GM23338 (cell line): ENCODE measurements at regions not wholly inside any gene's neighbourhood (a gene's known extent, or its start where the extent isn't known, plus 50 kb on each side); places are given as distances from the start of the nearest gene placed in this dataset.
"Not testable (repeated sequence)": the region's sequence is repeated elsewhere in the genome, so short reads cannot be mapped to it uniquely, and the experiment has no call there.

Experiments used
- ATAC-seq: fragments of 200-7000 bp; cut with Tn5 transposase; 3 replicates; pipeline ENCODE4 v1.9.1; 2020
- DNase-seq: peaks from one replicate; pipeline ENCODE4 v3.0.0-alpha.2; 2015; ENCODE audit warnings: low spot score
- H2AFZ ChIP-seq: fragments of 200-600 bp; sonication (generic); 2 replicates; pipeline ENCODE4 v1.8.0; 2016; ENCODE audit warnings: antibody characterized with exemption, mild to moderate bottlenecking, moderate library complexity
- H3F3A ChIP-seq: fragments of 200-600 bp; sonication (generic); replicated peaks from 2 replicates; pipeline ENCODE4 v1.8.0; 2017; ENCODE audit warnings: antibody characterized with exemption, mixed run types, low read depth
- H3K27ac ChIP-seq: fragments of 200-600 bp; sonication (generic); 2 replicates; pipeline ENCODE4 v1.6.1; 2016; ENCODE audit warnings: low read depth
- H3K27me3 ChIP-seq: fragments of 200-600 bp; sonication (generic); 2 replicates; pipeline ENCODE4 v1.8.0; 2016; ENCODE audit warnings: mild to moderate bottlenecking, mixed run types, moderate library complexity; ENCODE audit not compliant: insufficient read depth
- H3K36me3 ChIP-seq: fragments of 200-600 bp; sonication (generic); 2 replicates; pipeline ENCODE4 v1.8.0; 2016; ENCODE audit warnings: mild to moderate bottlenecking; ENCODE audit not compliant: insufficient read depth
- H3K4me1 ChIP-seq: fragments of 200-600 bp; sonication (generic); 2 replicates; pipeline ENCODE4 v1.8.0; 2016; ENCODE audit warnings: mild to moderate bottlenecking, moderate library complexity; ENCODE audit not compliant: insufficient read depth
- H3K4me2 ChIP-seq: fragments of 200-600 bp; sonication (generic); 2 replicates; pipeline ENCODE4 v1.7.1; 2017; ENCODE audit warnings: mixed run types
- H3K4me3 ChIP-seq: fragments of 200-600 bp; sonication (generic); 2 replicates; pipeline ENCODE4 v1.6.1; 2016; ENCODE audit warnings: mixed run types
- H3K79me2 ChIP-seq: fragments of 200-600 bp; sonication (generic); replicated peaks from 2 replicates; pipeline ENCODE4 v1.8.0; 2017; ENCODE audit warnings: mild to moderate bottlenecking; ENCODE audit not compliant: insufficient read depth
- H3K9me2 ChIP-seq: fragments of 200-600 bp; sonication (generic); 2 replicates; pipeline ENCODE4 v1.8.0; 2017; ENCODE audit not compliant: insufficient read depth
- H4K20me1 ChIP-seq: fragments of 200-600 bp; sonication (generic); replicated peaks from 2 replicates; pipeline ENCODE4 v1.8.0; 2017; ENCODE audit warnings: mild to moderate bottlenecking; ENCODE audit not compliant: insufficient read depth
- H3K27ac Mint-ChIP-seq: 2 replicates; pipeline ENCODE4 v1.8.0; 2020; ENCODE audit warnings: inconsistent platforms, mild to moderate bottlenecking, moderate library complexity, mixed read lengths
- H3K27me3 Mint-ChIP-seq: 3 replicates; pipeline ENCODE4 v1.8.0; 2022; ENCODE audit warnings: low read depth, mild to moderate bottlenecking, moderate library complexity, mixed read lengths, inconsistent platforms; ENCODE audit not compliant: insufficient read depth, poor library complexity
- H3K36me3 Mint-ChIP-seq: 3 replicates; pipeline ENCODE4 v1.8.0; 2021; ENCODE audit warnings: low read depth, mild to moderate bottlenecking, inconsistent platforms, moderate library complexity, mixed read lengths
- H3K4me1 Mint-ChIP-seq: 3 replicates; pipeline ENCODE4 v1.8.0; 2020; ENCODE audit warnings: mild to moderate bottlenecking, inconsistent platforms, mixed read lengths
- H3K4me3 Mint-ChIP-seq: 3 replicates; pipeline ENCODE4 v1.8.0; 2021; ENCODE audit warnings: moderate library complexity, mild to moderate bottlenecking, inconsistent platforms, mixed read lengths
- H3K9me3 Mint-ChIP-seq: 3 replicates; pipeline ENCODE4 v1.8.0; 2020; ENCODE audit warnings: moderate library complexity, mild to moderate bottlenecking, inconsistent platforms, mixed read lengths
- CREB1 ChIP-seq: fragments of 250-450 bp; sonication (Bioruptor Pico); IDR thresholded peaks from 2 replicates; pipeline ENCODE4 v1.5.0; 2020; ENCODE audit warnings: low read depth, mild to moderate bottlenecking, moderate library complexity
- ETS1 ChIP-seq: IDR thresholded peaks from 2 replicates; pipeline ENCODE4 v1.6.1; 2016; ENCODE audit warnings: antibody characterized with exemption
- EZH2phosphoT487 ChIP-seq: fragments of 200-600 bp; sonication (generic); IDR thresholded peaks from one replicate; pipeline ENCODE4 v1.8.1; 2018; ENCODE audit warnings: antibody characterized with exemption; ENCODE audit not compliant: unreplicated experiment
- JUNB ChIP-seq: IDR thresholded peaks from one replicate; pipeline ENCODE4 v1.6.1; 2016; ENCODE audit warnings: antibody characterized with exemption; ENCODE audit not compliant: unreplicated experiment
- NANOG ChIP-seq: IDR thresholded peaks from 2 replicates; pipeline ENCODE4 v1.6.1; 2016; ENCODE audit warnings: antibody characterized with exemption, borderline replicate concordance
- POLR2AphosphoS5 ChIP-seq: IDR thresholded peaks from 2 replicates; pipeline ENCODE4 v1.6.1; 2016; ENCODE audit warnings: antibody characterized with exemption, low read depth
- REST ChIP-seq: IDR thresholded peaks from one replicate; pipeline ENCODE4 v1.6.1; 2018; ENCODE audit warnings: antibody characterized with exemption; ENCODE audit not compliant: unreplicated experiment
- STAT1 ChIP-seq: IDR thresholded peaks from one replicate; pipeline ENCODE4 v1.6.1; 2016; ENCODE audit warnings: antibody characterized with exemption; ENCODE audit not compliant: unreplicated experiment
- ZNF114 ChIP-seq: fragments of 250-450 bp; sonication (Bioruptor Pico); IDR thresholded peaks from 2 replicates; pipeline ENCODE4 v1.5.0; 2020; ENCODE audit warnings: mild to moderate bottlenecking, moderate library complexity
- ZNF331 ChIP-seq: fragments of 250-450 bp; sonication (Bioruptor Pico); IDR thresholded peaks from 2 replicates; pipeline ENCODE4 v1.5.0; 2020; ENCODE audit warnings: low read depth, mild to moderate bottlenecking, moderate library complexity
- ZNF462 ChIP-seq: fragments of 250-450 bp; sonication (Bioruptor Pico); IDR thresholded peaks from 2 replicates; pipeline ENCODE4 v1.5.0; 2020; ENCODE audit warnings: mild to moderate bottlenecking, moderate library complexity

- peaks cover 27% of the 10 kb centered on the region for H3K4me1 ChIP-seq
- H3K27me3 Mint-ChIP-seq, H3K4me3 Mint-ChIP-seq, H3K9me3 Mint-ChIP-seq, H3K36me3 ChIP-seq, H3F3A ChIP-seq, H3K36me3 Mint-ChIP-seq, H2AFZ ChIP-seq, ATAC-seq, H3K79me2 ChIP-seq, H3K9me2 ChIP-seq, H3K27me3 ChIP-seq, H3K27ac Mint-ChIP-seq, H3K4me3 ChIP-seq, H3K4me2 ChIP-seq, DNase-seq, H4K20me1 ChIP-seq, H3K27ac ChIP-seq: not testable (repeated sequence)
- H3K4me1 Mint-ChIP-seq: peaks cover 32% of the 10 kb centered on the region
Measured at GRCh38 chr18:43849831-43850230, 572.5 kb upstream of the SYT4 start.

- Histone ChIP-seq H3K79me2 (no peaks in the 10 kb centered on the region), H2AFZ (peak overlapping the region; percentile 85)
- TF ChIP-seq STAT1 (no peak), REST (no peak), POLR2AphosphoS5 (no peak), JUNB (no peak), CREB1 (CRISPR knock-in tag) (no peak), ZNF331 (CRISPR knock-in tag) (no peak), ZNF114 (no peak), ETS1 (no peak), EZH2phosphoT487 (no peak), NANOG (no peak), ZNF462 (CRISPR knock-in tag) (no peak)
Measured at GRCh38 chr18:43855376-43855775, 578.1 kb upstream of the SYT4 start.

More at GRCh38 chr18:43855376-43855775, 578.1 kb upstream of the SYT4 start:
- Histone ChIP-seq H3F3A (no peaks in the 10 kb centered on the region), H3K4me2 (no peak overlapping the region), H3K27me3 (no peaks in the 10 kb centered on the region), H3K36me3 (no peaks in the 10 kb centered on the region), H3K4me3 (no peak overlapping the region), H3K4me1 (no peaks in the 10 kb centered on the region), H3K27ac (no peak overlapping the region), H3K9me2 (no peaks in the 10 kb centered on the region), H4K20me1 (no peaks in the 10 kb centered on the region)
- Mint-ChIP-seq H3K27ac (no peak overlapping the region), H3K4me3 (no peak overlapping the region), H3K27me3 (no peaks in the 10 kb centered on the region), H3K9me3 (no peaks in the 10 kb centered on the region), H3K4me1 (peaks cover 3% of the 10 kb centered on the region; the same call in 2 of the 3 replicates), H3K36me3 (no peaks in the 10 kb centered on the region)
- ATAC-seq: peak; percentile 27; the same call in 1 of the 3 replicates
- DNase-seq: peak; percentile 2
